AG10803 (cell line): ENCODE measurements at regions not wholly inside any gene's neighbourhood (a gene's known extent, or its start where the extent isn't known, plus 50 kb on each side); places are given as distances from the start of the nearest gene placed in this dataset.

Experiments
- DNase-seq: peaks from one replicate; pipeline ENCODE4 v3.0.0; 2010; ENCODE audit warnings: low read depth
- H3K4me3 ChIP-seq: 2 replicates; pipeline ENCODE4 v1.5.1; 2011; ENCODE audit warnings: mild to moderate bottlenecking, low read length, control low read depth
- CTCF ChIP-seq: conservative IDR thresholded peaks from 2 replicates; pipeline ENCODE4 v1.5.1; 2011; ENCODE audit warnings: mild to moderate bottlenecking, low read length, control low read depth, inconsistent platforms

GRCh38 chr3:148400754-148401153 is 296.9 kb upstream of the AGTR1 start:
- H3K4me3 ChIP-seq, result no peak overlapping the region
- DNase-seq, result peak; percentile 3
- TF ChIP-seq CTCF, result no peak

GRCh38 chr3:148408667-148409066 is 289.0 kb upstream of the AGTR1 start:
- DNase-seq, result no peak
- H3K4me3 ChIP-seq, result no peak overlapping the region
- no peak for TF ChIP-seq CTCF

GRCh38 chr3:148420242-148420641 is 277.5 kb upstream of the AGTR1 start:
- H3K4me3 ChIP-seq, result no peak overlapping the region
- no peak for TF ChIP-seq CTCF
- no peak for DNase-seq

- no peak for TF ChIP-seq CTCF
- no peak for DNase-seq
- H3K4me3 ChIP-seq, result no peak overlapping the region
Observed at GRCh38 chr3:148428862-148429605, 268.7 kb upstream of the AGTR1 start.

GRCh38 chr3:148433665-148434064 is 264.0 kb upstream of the AGTR1 start:
- no peak overlapping the region for H3K4me3 ChIP-seq
- TF ChIP-seq CTCF, result no peak
- DNase-seq, result no peak

GRCh38 chr3:148435534-148435933 is 262.2 kb upstream of the AGTR1 start:
- DNase-seq, result no peak
- no peak for TF ChIP-seq CTCF
- no peak overlapping the region for H3K4me3 ChIP-seq

GRCh38 chr3:148439254-148439822 is 258.4 kb upstream of the AGTR1 start:
- TF ChIP-seq CTCF, result no peak
- no peak for DNase-seq
- no peak overlapping the region for H3K4me3 ChIP-seq
